Spinal cord (tissue), 9 donors: ENCODE measurements at regions not wholly inside any gene's neighbourhood (a gene's known extent, or its start where the extent isn't known, plus 50 kb on each side); places are given as distances from the start of the nearest gene placed in this dataset.
"Not testable (repeated sequence)": the region's sequence is repeated elsewhere in the genome, so short reads cannot be mapped to it uniquely, and the experiment has no call there.

Source experiments
- DNase-seq, 6 donors: peaks; one replicate each; pipeline versions ENCODE4 v3.0.0 to v3.0.0-alpha.2; 2013 to 2015; ENCODE audit warnings: low spot score in 6 of 6, low read depth in 4 of 6
- H3K27ac ChIP-seq: one replicate; pipeline ENCODE4 v1.5.1; 2013; ENCODE audit warnings: low read depth, low read length, control low read depth
- H3K27me3 ChIP-seq: one replicate; pipeline ENCODE4 v1.6.1; 2013; ENCODE audit warnings: low read length; ENCODE audit not compliant: control insufficient read depth, insufficient read depth
- H3K36me3 ChIP-seq: one replicate; pipeline ENCODE4 v1.6.1; 2013; ENCODE audit warnings: low read length; ENCODE audit not compliant: control insufficient read depth, insufficient read depth
- H3K4me1 ChIP-seq: one replicate; pipeline ENCODE4 v1.6.1; 2013; ENCODE audit warnings: low read length; ENCODE audit not compliant: control insufficient read depth, insufficient read depth
- H3K4me3 ChIP-seq: one replicate; pipeline ENCODE4 v1.5.1; 2013; ENCODE audit warnings: low read depth, low read length, control low read depth
- H3K9me3 ChIP-seq: one replicate; pipeline ENCODE4 v1.6.1; 2013; ENCODE audit warnings: low read length; ENCODE audit not compliant: control insufficient read depth, insufficient read depth
- WGBS: methylation state at CpG from one replicate; pipeline ENCODE4 v1.1.5; 2013; ENCODE audit warnings: missing lambda C conversion rate; ENCODE audit not compliant: insufficient coverage; 5-methylcytosine and 5-hydroxymethylcytosine counted together
- donor health status: healthy.

DNA sequence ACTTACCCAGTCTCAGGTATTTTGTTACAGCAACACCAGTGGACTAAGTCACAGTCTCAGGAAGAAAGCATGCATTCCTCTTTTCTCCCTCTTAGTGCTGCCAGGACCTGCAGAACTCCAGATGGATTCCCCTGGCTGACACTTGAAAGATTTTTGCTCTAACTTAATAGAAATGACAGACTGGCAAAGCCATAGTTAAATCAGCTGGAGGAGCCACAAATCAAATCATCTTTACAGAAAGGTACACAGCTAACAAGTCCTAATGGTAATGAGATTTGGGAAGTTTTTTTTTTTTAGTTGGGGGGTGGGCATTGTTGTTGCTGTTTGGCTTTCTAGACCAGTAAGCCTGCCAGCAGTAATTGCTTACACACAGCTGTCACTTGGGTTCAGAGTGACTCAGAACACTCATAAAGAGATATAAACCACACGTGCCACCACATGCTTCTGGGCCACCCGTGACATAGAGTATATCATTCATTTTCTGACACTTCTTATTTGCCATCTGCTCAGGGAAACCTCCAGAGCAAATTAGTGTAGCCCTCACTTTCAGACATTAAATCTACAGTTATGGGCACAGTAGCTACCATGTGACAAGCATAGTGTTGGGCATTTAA is 72.4 kb downstream of the FH start:
- no peaks in the 10 kb centered on the region for H3K9me3 ChIP-seq
- H3K4me1 ChIP-seq = no peaks in the 10 kb centered on the region
- DNase-seq = peak in 3 of 6 donors; percentile 23 to 93 (median 84)
- WGBS = 34% methylated on average over 2 of the region's 2 CpGs
- H3K4me3 ChIP-seq = no peak overlapping the region
- H3K27me3 ChIP-seq = no peaks in the 10 kb centered on the region
- no peak overlapping the region for H3K27ac ChIP-seq
- no peaks in the 10 kb centered on the region for H3K36me3 ChIP-seq

DNA sequence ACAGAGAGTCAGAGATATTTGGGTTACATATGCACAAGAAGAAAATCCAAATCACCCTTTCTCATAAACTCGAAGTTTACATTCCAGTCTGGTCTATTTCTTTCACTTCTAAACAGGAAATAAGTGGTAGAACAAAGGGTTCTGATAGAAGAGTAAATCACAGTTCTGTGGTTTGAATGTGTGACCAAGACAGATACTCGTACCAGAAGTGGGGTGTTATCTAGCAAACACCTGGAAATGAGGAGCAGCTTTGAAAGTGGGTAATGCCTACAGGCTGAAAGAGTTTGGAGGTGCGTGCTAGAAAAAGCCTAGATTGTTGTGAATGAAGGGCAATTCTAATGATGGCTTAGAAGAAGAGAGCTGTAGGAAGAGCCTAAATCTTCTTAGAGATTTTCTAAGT is 74.7 kb downstream of the FH start:
- Histone ChIP-seq H3K9me3 (no peaks in the 10 kb centered on the region), H3K36me3 (no peaks in the 10 kb centered on the region), H3K4me3 (no peak overlapping the region), H3K4me1 (no peaks in the 10 kb centered on the region), H3K27ac (no peak overlapping the region), H3K27me3 (no peaks in the 10 kb centered on the region)
- 50% methylated on average over 2 of the region's 3 CpGs for WGBS
- no peak for DNase-seq

DNA sequence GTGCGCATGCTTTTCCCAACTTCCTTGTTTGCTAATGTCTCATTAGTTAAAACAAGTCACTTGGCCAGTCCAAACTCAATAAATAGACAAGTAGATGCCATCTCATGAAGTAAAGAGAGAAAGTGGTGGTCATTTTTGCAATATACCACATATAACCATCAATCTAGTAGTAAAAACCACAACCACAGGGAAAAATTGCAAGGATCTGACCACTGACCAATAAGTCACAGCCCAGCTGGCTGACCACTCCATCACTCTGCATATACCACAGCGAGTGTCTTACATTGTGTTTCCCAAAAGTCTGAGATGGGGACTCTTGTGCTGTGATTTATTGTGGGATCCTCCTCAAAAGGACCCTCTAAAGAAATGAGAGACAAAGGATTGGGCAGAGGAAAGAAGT is 76.0 kb downstream of the FH start:
- no peaks in the 10 kb centered on the region for H3K27me3 ChIP-seq
- H3K27ac ChIP-seq = no peak overlapping the region
- no peak for DNase-seq
- H3K9me3 ChIP-seq = no peaks in the 10 kb centered on the region
- no peaks in the 10 kb centered on the region for H3K4me1 ChIP-seq
- no CpG with 5 or more reads among the region's 2 CpGs for WGBS
- no peak overlapping the region for H3K4me3 ChIP-seq
- no peaks in the 10 kb centered on the region for H3K36me3 ChIP-seq

DNA sequence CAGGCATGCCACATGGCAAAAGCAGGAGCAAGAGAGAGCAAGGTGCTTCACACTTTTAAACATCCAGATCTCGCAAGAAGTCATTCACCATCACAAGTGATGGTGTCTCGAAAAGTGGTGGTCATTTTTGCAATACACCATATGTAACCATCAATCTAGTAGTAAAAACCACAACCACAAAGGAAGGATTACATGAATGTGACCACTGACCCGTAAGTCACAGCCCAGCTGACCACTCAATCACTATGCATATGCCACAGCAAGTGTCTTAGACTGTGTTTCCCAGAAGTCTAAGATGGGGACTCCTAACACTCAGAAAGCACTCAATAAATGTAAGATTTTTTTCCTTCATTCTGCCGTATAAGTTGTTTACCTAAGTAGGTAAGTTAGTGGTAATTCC is 76.9 kb downstream of the FH start:
- Histone ChIP-seq H3K27me3 (no peaks in the 10 kb centered on the region), H3K4me1 (no peaks in the 10 kb centered on the region), H3K36me3 (no peaks in the 10 kb centered on the region), H3K9me3 (no peaks in the 10 kb centered on the region), H3K4me3 (no peak overlapping the region), H3K27ac (no peak overlapping the region)
- DNase-seq = no peak
- WGBS = 50% methylated on average over 1 of the region's 4 CpGs

DNA sequence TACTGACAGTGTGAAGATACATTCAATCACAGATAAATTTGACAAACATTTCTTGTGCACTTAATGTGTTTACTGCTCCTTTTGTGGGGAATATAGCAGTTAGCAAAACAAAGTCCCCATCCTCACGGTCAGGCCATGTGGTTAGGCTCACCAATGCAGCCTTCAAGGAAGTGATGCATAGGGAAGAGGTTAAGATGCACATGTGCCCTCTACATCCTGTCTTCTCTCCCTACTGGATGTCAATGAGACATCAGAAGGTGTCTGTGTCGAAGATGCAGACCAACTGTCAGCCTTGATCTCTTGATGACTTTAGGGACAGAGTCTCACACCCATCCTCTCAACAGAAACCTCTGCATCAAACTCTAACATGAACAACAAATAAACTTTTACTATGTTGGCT is 78.7 kb downstream of the FH start:
- 50% methylated on average over 2 of the region's 2 CpGs for WGBS
- DNase-seq = no peak
- no peaks in the 10 kb centered on the region for H3K36me3 ChIP-seq

DNA sequence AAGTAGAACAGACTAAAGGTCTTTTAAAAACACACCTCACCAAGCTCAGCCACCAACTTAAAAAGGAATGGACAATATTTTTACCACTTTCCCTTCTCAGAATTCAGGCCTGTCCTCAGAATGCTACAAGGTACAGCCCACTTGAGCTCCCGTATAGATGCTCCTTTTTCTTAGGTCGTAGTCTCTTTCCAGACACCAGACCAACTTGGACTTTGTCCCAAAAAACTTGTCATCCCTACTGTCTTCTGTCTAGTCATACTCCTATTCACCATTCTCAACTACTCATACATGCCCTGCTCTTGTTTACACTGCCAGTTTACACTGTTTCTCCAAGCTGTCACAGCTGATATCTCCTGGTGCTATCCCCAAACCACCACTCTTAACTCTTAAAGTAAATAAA is 80.9 kb downstream of the FH start:
- not testable (repeated sequence) for H3K27me3 ChIP-seq, H3K27ac ChIP-seq, DNase-seq, H3K9me3 ChIP-seq, H3K4me3 ChIP-seq, H3K36me3 ChIP-seq, H3K4me1 ChIP-seq
- WGBS = 90% methylated on average over 2 of the region's 2 CpGs

More for the DNA sequence above, 78.7 kb downstream of the FH start:
- Histone ChIP-seq H3K4me3 (no peak overlapping the region), H3K27ac (no peak overlapping the region), H3K9me3 (no peaks in the 10 kb centered on the region), H3K27me3 (no peaks in the 10 kb centered on the region), H3K4me1 (no peaks in the 10 kb centered on the region)

DNA sequence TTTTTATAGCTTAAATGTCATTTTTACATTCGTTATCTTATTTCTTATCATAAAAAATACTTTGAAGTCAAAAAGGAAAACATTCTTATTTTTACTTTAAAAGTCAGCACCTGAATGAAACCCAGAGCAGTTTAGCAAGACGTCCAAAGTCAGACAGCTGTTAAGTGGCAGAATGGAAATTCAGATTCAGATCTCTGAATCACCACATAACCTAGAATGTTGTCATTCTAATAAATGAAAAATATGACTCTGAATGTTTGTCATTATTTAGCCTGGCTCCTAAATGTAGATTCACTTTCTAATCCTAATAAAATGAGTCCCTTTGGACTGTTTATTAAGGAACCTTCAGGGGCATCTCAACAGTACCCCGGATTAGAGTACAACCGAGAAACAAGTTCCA is 75.2 kb upstream of the RGS7 start:
- H3K27me3 ChIP-seq = no peaks in the 10 kb centered on the region
- H3K4me1 ChIP-seq = no peaks in the 10 kb centered on the region
- H3K27ac ChIP-seq = no peak overlapping the region
- no peaks in the 10 kb centered on the region for H3K36me3 ChIP-seq
- H3K4me3 ChIP-seq = no peak overlapping the region
- 100% methylated on average over 1 of the region's 4 CpGs for WGBS
- H3K9me3 ChIP-seq = no peaks in the 10 kb centered on the region
- DNase-seq = no peak

DNA sequence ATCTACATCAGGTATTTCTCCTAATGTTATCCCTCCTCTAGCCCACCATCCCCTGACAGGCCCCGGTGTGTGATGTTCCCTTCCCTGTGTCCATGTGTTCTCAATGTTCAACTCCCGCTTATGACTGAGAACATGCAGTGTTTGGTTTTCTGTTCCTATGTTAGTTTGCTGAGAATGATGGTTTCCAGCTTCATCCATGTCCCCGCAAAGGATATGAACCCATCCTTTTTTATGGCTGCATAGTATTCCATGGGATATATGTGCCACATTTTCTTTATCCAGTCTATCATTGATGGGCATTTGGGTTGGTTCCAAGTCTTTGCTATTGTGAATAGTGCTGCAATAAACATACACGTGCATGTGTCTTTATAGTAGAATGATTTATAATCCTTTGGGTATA is 68.1 kb upstream of the RGS7 start:
- not testable (repeated sequence) for H3K9me3 ChIP-seq, H3K27me3 ChIP-seq, DNase-seq, H3K4me1 ChIP-seq, H3K36me3 ChIP-seq, H3K27ac ChIP-seq, H3K4me3 ChIP-seq
- WGBS = no CpG with 5 or more reads among the region's 4 CpGs

DNA sequence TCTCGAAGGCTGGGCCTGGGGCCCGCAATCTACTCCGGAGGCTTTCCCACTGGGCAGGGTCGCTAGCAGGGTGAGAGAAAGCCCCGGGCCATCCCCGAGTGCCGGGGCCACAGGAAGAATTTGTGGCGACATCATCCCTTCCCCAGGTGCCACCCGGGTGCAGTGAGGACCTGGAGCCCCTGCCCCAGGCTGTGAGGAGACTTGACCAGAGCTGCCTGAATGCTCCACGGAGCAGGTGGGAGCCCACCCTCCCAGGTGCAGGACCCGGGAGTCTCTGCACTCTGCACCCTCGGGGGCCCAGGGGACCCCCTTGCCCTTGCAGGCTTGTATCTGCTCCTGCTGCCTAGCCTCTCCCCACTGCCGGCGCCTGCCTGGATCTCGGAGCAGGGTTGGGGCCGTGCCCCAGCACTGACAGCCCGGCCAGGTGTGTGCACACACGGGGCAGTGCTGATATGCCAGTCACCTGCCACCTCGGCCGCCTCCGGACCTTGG is 67.5 kb upstream of the RGS7 start:
- WGBS = 34% methylated on average over 17 of the region's 21 CpGs
- Histone ChIP-seq H3K27ac (no peak overlapping the region), H3K9me3 (peaks cover 2% of the 10 kb centered on the region), H3K4me3 (peak overlapping the region; percentile 22), H3K36me3 (no peaks in the 10 kb centered on the region), H3K27me3 (peaks cover 9% of the 10 kb centered on the region), H3K4me1 (peaks cover 7% of the 10 kb centered on the region)
- DNase-seq = no peak
